ENCODE measurements at regions not wholly inside any gene's neighbourhood (a gene's known extent, or its start where the extent isn't known, plus 50 kb on each side); places are given as distances from the start of the nearest gene placed in this dataset.

- no peak overlapping the region for H3K4me3 ChIP-seq (ENCODE audit: insufficient read depth in 1 of 2, low read depth in 1 of 2, low read length in 2 of 2)
- H3K14ac ChIP-seq (ENCODE audit: low read length in 2 of 2) = no peak overlapping the region
- H3K27ac ChIP-seq (ENCODE audit: low read length, poor library complexity, severe bottlenecking) = no peak overlapping the region
- no peak overlapping the region for H3K18ac ChIP-seq (ENCODE audit: low read depth in 1 of 2, low read length in 2 of 2)
- no peaks in the 10 kb centered on the region for H3K36me3 ChIP-seq (ENCODE audit: control insufficient read depth in 1 of 2, insufficient read depth in 2 of 2, low read depth in 1 of 2, low read length in 2 of 2)
- H2AFZ ChIP-seq (ENCODE audit: low read depth, low read length) = no peak overlapping the region
- no peaks in the 10 kb centered on the region for H3K27me3 ChIP-seq (ENCODE audit: control insufficient read depth in 1 of 2, insufficient read depth in 1 of 2, low read length in 2 of 2)
- no peak overlapping the region for H4K91ac ChIP-seq (ENCODE audit: low read length)
- H3K4ac ChIP-seq (ENCODE audit: low read depth in 1 of 2, low read length in 2 of 2) = no peak overlapping the region
- H2BK12ac ChIP-seq (ENCODE audit: low read length in 2 of 2) = no peak overlapping the region
- H3K4me2 ChIP-seq (ENCODE audit: low read length, poor library complexity, severe bottlenecking) = no peak overlapping the region
- no peaks in the 10 kb centered on the region for H3K9me3 ChIP-seq (ENCODE audit: control insufficient read depth, low read length)
- H4K8ac ChIP-seq (ENCODE audit: low read length) = no peak overlapping the region
- H2BK5ac ChIP-seq (ENCODE audit: low read depth, low read length, poor library complexity, severe bottlenecking) = no peak overlapping the region
- no peak overlapping the region for H3K9ac ChIP-seq (ENCODE audit: low read length)
- H2BK15ac ChIP-seq (ENCODE audit: low read depth, poor library complexity, severe bottlenecking) = no peak overlapping the region
- H2BK120ac ChIP-seq (ENCODE audit: low read depth, low read length) = no peak overlapping the region
- 96% methylated on average over 2 of the region's 2 CpGs for WGBS
- no peak overlapping the region for H2AK5ac ChIP-seq (ENCODE audit: low read length, severe bottlenecking)
- no peak overlapping the region for H3K23ac ChIP-seq (ENCODE audit: low read length in 2 of 2)
- no peak for DNase-seq
- no peaks in the 10 kb centered on the region for H3K79me1 ChIP-seq (replicated peaks; ENCODE audit: low read length, poor library complexity, severe bottlenecking)
- peaks cover 1% of the 10 kb centered on the region for H3K4me1 ChIP-seq (ENCODE audit: control insufficient read depth, insufficient read depth, low read depth, low read length)
These were observed 266.8 kb upstream of the NECTIN3 start for GRCh38 chr3:110804856-110805255.

DNA sequence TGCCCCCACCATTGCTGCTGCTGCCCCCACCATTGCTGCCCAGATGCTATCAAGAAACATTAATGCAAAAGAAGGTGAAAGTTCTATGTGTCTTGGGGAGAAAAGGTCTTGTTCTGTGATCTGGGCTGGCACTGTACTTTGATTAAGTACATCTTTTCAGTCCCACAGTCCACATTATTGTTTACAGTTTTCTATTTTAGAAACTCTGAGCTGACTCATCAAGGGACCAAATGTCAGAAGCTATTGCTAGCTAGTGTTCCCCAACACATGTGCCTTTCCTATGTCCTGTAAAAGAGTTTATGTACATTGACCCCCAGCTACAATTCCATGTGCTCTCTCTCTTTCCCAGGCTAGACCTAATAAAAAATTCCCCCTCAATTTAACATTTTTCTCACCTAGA is 264.7 kb upstream of the NECTIN3 start:
- Histone ChIP-seq H2AK5ac (ENCODE audit: low read length, severe bottlenecking) (no peak overlapping the region), H3K14ac (ENCODE audit: low read length in 2 of 2) (no peak overlapping the region), H3K36me3 (ENCODE audit: control insufficient read depth in 1 of 2, insufficient read depth in 2 of 2, low read depth in 1 of 2, low read length in 2 of 2) (no peaks in the 10 kb centered on the region), H3K27ac (ENCODE audit: low read length, poor library complexity, severe bottlenecking) (no peak overlapping the region), H3K4me2 (ENCODE audit: low read length, poor library complexity, severe bottlenecking) (no peak overlapping the region), H2BK15ac (ENCODE audit: low read depth, poor library complexity, severe bottlenecking) (no peak overlapping the region), H3K4me1 (ENCODE audit: control insufficient read depth, insufficient read depth, low read depth, low read length) (peaks cover 1% of the 10 kb centered on the region), H3K4ac (ENCODE audit: low read depth in 1 of 2, low read length in 2 of 2) (no peak overlapping the region), H4K91ac (ENCODE audit: low read length) (peak overlapping the region; percentile 48), H3K9ac (ENCODE audit: low read length) (no peak overlapping the region), H2BK120ac (ENCODE audit: low read depth, low read length) (no peak overlapping the region), H3K18ac (ENCODE audit: low read depth in 1 of 2, low read length in 2 of 2) (peak overlapping the region in 1 of 2 experiments; percentile 66), H3K27me3 (ENCODE audit: control insufficient read depth in 1 of 2, insufficient read depth in 1 of 2, low read length in 2 of 2) (no peaks in the 10 kb centered on the region), H2BK5ac (ENCODE audit: low read depth, low read length, poor library complexity, severe bottlenecking) (no peak overlapping the region), H4K8ac (ENCODE audit: low read length) (no peak overlapping the region), H3K23ac (ENCODE audit: low read length in 2 of 2) (no peak overlapping the region), H2BK12ac (ENCODE audit: low read length in 2 of 2) (peak overlapping the region in 1 of 2 experiments; percentile 71), H3K9me3 (ENCODE audit: control insufficient read depth, low read length) (no peaks in the 10 kb centered on the region), H3K4me3 (ENCODE audit: insufficient read depth in 1 of 2, low read depth in 1 of 2, low read length in 2 of 2) (no peak overlapping the region), H3K79me1 (replicated peaks; ENCODE audit: low read length, poor library complexity, severe bottlenecking) (no peaks in the 10 kb centered on the region), H2AFZ (ENCODE audit: low read depth, low read length) (no peak overlapping the region)
- DNase-seq = peak; percentile 55

DNA sequence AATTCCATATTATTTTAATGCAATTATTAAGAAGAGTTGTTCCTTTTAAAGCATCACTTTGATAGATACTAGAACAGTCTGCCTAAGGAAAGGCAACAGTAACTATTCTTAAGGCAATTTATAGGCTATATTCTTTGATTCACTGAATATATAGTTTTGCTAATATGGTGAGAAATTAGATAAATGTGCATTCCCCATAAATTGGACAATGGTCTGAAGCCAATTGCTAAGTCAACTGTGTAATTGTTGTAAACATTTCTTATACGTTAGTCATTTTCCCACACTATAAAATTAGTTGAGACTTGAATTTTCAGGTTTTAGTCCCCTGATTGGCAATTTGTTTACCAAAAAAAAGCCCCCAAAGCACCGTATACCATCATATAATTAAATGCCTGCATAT is 263.0 kb upstream of the NECTIN3 start:
- Histone ChIP-seq H3K18ac (ENCODE audit: low read depth in 1 of 2, low read length in 2 of 2) (no peak overlapping the region), H3K9ac (ENCODE audit: low read length) (no peak overlapping the region), H4K91ac (ENCODE audit: low read length) (no peak overlapping the region), H3K4me2 (ENCODE audit: low read length, poor library complexity, severe bottlenecking) (no peak overlapping the region), H3K27me3 (ENCODE audit: control insufficient read depth in 1 of 2, insufficient read depth in 1 of 2, low read length in 2 of 2) (no peaks in the 10 kb centered on the region), H3K4ac (ENCODE audit: low read depth in 1 of 2, low read length in 2 of 2) (no peak overlapping the region), H2BK5ac (ENCODE audit: low read depth, low read length, poor library complexity, severe bottlenecking) (no peak overlapping the region), H2BK12ac (ENCODE audit: low read length in 2 of 2) (no peak overlapping the region), H3K4me3 (ENCODE audit: insufficient read depth in 1 of 2, low read depth in 1 of 2, low read length in 2 of 2) (no peak overlapping the region), H3K79me1 (replicated peaks; ENCODE audit: low read length, poor library complexity, severe bottlenecking) (no peaks in the 10 kb centered on the region), H2BK15ac (ENCODE audit: low read depth, poor library complexity, severe bottlenecking) (no peak overlapping the region), H2BK120ac (ENCODE audit: low read depth, low read length) (no peak overlapping the region), H4K8ac (ENCODE audit: low read length) (no peak overlapping the region), H3K27ac (ENCODE audit: low read length, poor library complexity, severe bottlenecking) (no peak overlapping the region), H3K14ac (ENCODE audit: low read length in 2 of 2) (no peak overlapping the region), H3K4me1 (ENCODE audit: control insufficient read depth, insufficient read depth, low read depth, low read length) (peaks cover 1% of the 10 kb centered on the region), H2AK5ac (ENCODE audit: low read length, severe bottlenecking) (no peak overlapping the region), H3K23ac (ENCODE audit: low read length in 2 of 2) (no peak overlapping the region), H3K36me3 (ENCODE audit: control insufficient read depth in 1 of 2, insufficient read depth in 2 of 2, low read depth in 1 of 2, low read length in 2 of 2) (no peaks in the 10 kb centered on the region), H2AFZ (ENCODE audit: low read depth, low read length) (no peak overlapping the region), H3K9me3 (ENCODE audit: control insufficient read depth, low read length) (no peaks in the 10 kb centered on the region)
- no peak for DNase-seq
- no CpG with 5 or more reads among the region's 2 CpGs for WGBS

DNA sequence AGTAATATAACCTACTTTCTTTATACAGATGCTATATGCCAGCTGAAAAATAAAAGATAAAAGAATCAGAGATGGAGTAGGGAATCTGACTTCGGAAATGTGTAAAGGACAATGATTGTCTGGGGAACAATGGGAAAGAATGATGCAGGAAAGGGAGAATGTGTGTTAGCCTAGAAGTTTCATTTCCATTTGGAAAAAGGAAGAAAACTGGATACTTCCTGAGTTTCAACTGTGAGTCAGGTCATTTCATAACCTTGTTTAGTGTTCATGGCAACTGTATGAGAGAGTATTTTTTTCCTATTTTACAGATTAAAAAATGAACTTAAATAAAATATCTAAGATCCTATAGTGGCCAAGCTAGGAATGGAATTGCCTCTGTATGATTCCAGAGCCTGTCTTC is 261.3 kb upstream of the NECTIN3 start:
- no peaks in the 10 kb centered on the region for H3K9me3 ChIP-seq (ENCODE audit: control insufficient read depth, low read length)
- H2AFZ ChIP-seq (ENCODE audit: low read depth, low read length) = no peak overlapping the region
- no peaks in the 10 kb centered on the region for H3K79me1 ChIP-seq (replicated peaks; ENCODE audit: low read length, poor library complexity, severe bottlenecking)
- H3K36me3 ChIP-seq (ENCODE audit: control insufficient read depth in 1 of 2, insufficient read depth in 2 of 2, low read depth in 1 of 2, low read length in 2 of 2) = no peaks in the 10 kb centered on the region
- H3K4me3 ChIP-seq (ENCODE audit: insufficient read depth in 1 of 2, low read depth in 1 of 2, low read length in 2 of 2) = no peak overlapping the region
- no peak overlapping the region for H3K4ac ChIP-seq (ENCODE audit: low read depth in 1 of 2, low read length in 2 of 2)
- no peak overlapping the region for H2BK15ac ChIP-seq (ENCODE audit: low read depth, poor library complexity, severe bottlenecking)
- H3K27me3 ChIP-seq (ENCODE audit: control insufficient read depth in 1 of 2, insufficient read depth in 1 of 2, low read length in 2 of 2) = no peaks in the 10 kb centered on the region
- 86% methylated on average over 1 of the region's 1 CpG for WGBS
- no peak overlapping the region for H3K14ac ChIP-seq (ENCODE audit: low read length in 2 of 2)
- no peak overlapping the region for H3K4me2 ChIP-seq (ENCODE audit: low read length, poor library complexity, severe bottlenecking)
- H3K23ac ChIP-seq (ENCODE audit: low read length in 2 of 2) = no peak overlapping the region
- DNase-seq = peak; percentile 46
- no peak overlapping the region for H2BK12ac ChIP-seq (ENCODE audit: low read length in 2 of 2)
- H3K27ac ChIP-seq (ENCODE audit: low read length, poor library complexity, severe bottlenecking) = peak overlapping the region; percentile 66
- no peak overlapping the region for H2BK5ac ChIP-seq (ENCODE audit: low read depth, low read length, poor library complexity, severe bottlenecking)
- no peak overlapping the region for H4K91ac ChIP-seq (ENCODE audit: low read length)
- no peak overlapping the region for H3K18ac ChIP-seq (ENCODE audit: low read depth in 1 of 2, low read length in 2 of 2)
- H2AK5ac ChIP-seq (ENCODE audit: low read length, severe bottlenecking) = no peak overlapping the region
- peak overlapping the region; percentile 87 for H3K9ac ChIP-seq (ENCODE audit: low read length)
- H2BK120ac ChIP-seq (ENCODE audit: low read depth, low read length) = no peak overlapping the region
- peaks cover 1% of the 10 kb centered on the region for H3K4me1 ChIP-seq (ENCODE audit: control insufficient read depth, insufficient read depth, low read depth, low read length)
- H4K8ac ChIP-seq (ENCODE audit: low read length) = no peak overlapping the region

Measured in mesenchymal stem cell (in vitro differentiated cells and primary cell).